Upper lobe of left lung (tissue), 4 donors: ENCODE measurements at regions not wholly inside any gene's neighbourhood (a gene's known extent, or its start where the extent isn't known, plus 50 kb on each side); places are given as distances from the start of the nearest gene placed in this dataset.

Source experiments
- CTCF ChIP-seq, 6 experiments: fragments of 450-650 bp in 4 of 6; fragments of 200-600 bp in 2 of 6; sonication (generic) in 2 of 6; IDR thresholded peaks; one replicate each; pipeline ENCODE4 v1.5.1; 2016 to 2019; ENCODE audit warnings: antibody characterized with exemption in 6 of 6
- EP300 ChIP-seq, 4 donors: sonication (generic); formaldehyde crosslinking; IDR thresholded peaks; one replicate each; pipeline ENCODE4 v1.5.1; 2017; ENCODE audit warnings: antibody characterized with exemption in 4 of 4, control low read depth in 2 of 4
- POLR2A ChIP-seq, 4 donors: fragments of 450-650 bp; IDR thresholded peaks; one replicate each; pipeline ENCODE4 v1.5.1; 2016 to 2017; ENCODE audit warnings: antibody characterized with exemption in 4 of 4, mild to moderate bottlenecking in 2 of 4
- POLR2AphosphoS5 ChIP-seq, 2 donors: sonication (generic); formaldehyde crosslinking; IDR thresholded peaks; one replicate each; pipeline ENCODE4 v1.5.1; 2017; ENCODE audit warnings: antibody characterized with exemption in 2 of 2

GRCh38 chr7:106170651-106171050 is 58.5 kb upstream of the SYPL1 start:
- TF ChIP-seq CTCF (IDR thresholded peaks at IDR 0.05) (no peak), POLR2A (IDR thresholded peaks at IDR 0.05) (no peak), EP300 (IDR thresholded peaks at IDR 0.05) (no peak), POLR2AphosphoS5 (IDR thresholded peaks at IDR 0.05) (no peak)
